Skin epidermis (tissue), 12 donors: ENCODE measurements at regions not wholly inside any gene's neighbourhood (a gene's known extent, or its start where the extent isn't known, plus 50 kb on each side); places are given as distances from the start of the nearest gene placed in this dataset.
"Not testable (repeated sequence)": the region's sequence is repeated elsewhere in the genome, so short reads cannot be mapped to it uniquely, and the experiment has no call there.

ENCODE experiments used
- H3K27ac ChIP-seq, 21 experiments: fragments of 200-600 bp; sonication (generic) in 11 of 21; one replicate each; pipeline ENCODE4 v1.5.0; 2020; ENCODE audit warnings: mild to moderate bottlenecking in 3 of 21, inconsistent platforms in 2 of 21, moderate library complexity in 2 of 21
- H3K4me3 ChIP-seq, 7 experiments: fragments of 200-600 bp; sonication (generic) in 2 of 7; one replicate each; pipeline ENCODE4 v1.5.0; 2020; ENCODE audit warnings: inconsistent platforms in 2 of 7, mild to moderate bottlenecking in 2 of 7, moderate library complexity in 1 of 7

DNA sequence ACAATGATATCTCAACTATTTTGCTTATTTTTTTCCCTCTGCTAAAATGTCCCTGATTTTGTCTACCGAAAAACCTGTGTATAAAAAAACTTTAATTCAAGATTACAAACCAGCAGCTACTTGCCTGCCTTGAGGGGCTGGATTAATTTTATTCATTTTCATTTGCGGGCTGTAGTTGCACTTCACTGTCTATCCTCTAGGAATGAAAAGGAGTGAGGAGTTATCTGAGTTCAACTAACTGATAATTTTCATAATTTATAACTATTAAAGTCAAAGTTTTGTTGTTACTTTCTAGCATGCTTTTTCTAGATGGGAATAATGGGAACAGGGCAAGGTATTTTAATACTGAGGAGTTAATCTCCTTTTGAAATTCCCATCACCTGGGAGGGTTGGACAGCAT, 50.3 kb upstream of the AGTPBP1 start:
- H3K4me3 ChIP-seq, H3K27ac ChIP-seq: not testable (repeated sequence)

- H3K27ac ChIP-seq, H3K4me3 ChIP-seq: not testable (repeated sequence)
These were observed 61.4 kb upstream of the AGTPBP1 start for GRCh38 chr9:85802978-85803695.

DNA sequence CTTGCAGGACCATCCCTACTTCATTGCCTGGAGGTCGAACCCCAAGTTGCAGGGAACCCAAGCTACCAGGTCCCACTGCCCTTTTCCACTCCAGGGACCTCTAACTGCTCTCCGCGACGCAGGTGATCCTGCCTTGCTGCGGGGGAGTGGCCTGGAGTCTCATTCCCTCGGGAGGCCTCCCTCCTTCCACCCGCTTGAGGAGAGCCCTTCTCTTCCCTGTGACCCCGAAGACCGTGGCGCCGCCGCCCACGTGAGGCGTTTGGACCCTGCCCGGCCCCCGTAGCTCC, 63.0 kb upstream of the AGTPBP1 start:
- peak overlapping the region in 17 of 21 experiments; percentile 46 to 95 (median 85) for H3K27ac ChIP-seq
- H3K4me3 ChIP-seq = peak overlapping the region; percentile 51 to 93 (median 75)

- Histone ChIP-seq H3K4me3 (peak overlapping the region; percentile 51 to 93 (median 75)), H3K27ac (peak overlapping the region; percentile 8 to 97 (median 83))
These were observed 63.6 kb upstream of the AGTPBP1 start for GRCh38 chr9:85805134-85806005.

DNA sequence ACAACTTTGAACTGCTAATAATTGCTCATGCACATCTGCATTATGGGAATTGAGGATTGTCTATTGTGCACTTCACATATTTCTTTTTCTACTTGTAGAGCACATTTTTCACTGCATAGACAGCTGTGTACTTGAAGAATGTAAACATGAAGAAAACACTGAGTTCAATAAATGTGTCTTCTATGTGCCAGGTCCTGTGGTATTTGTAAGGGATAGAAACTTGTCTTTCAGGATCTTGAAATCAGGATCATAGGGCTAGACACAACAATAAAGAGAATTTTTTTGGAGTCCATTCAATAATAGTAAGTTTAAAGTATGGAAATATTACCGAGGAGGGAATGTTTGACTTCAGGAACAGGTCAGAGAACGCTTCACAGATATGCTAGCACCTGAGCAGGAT, 66.6 kb upstream of the AGTPBP1 start:
- H3K4me3 ChIP-seq, H3K27ac ChIP-seq: not testable (repeated sequence)

GRCh38 chr9:85813388-85813787, 71.6 kb upstream of the AGTPBP1 start:
- not testable (repeated sequence) for H3K4me3 ChIP-seq, H3K27ac ChIP-seq

- not testable (repeated sequence) for H3K4me3 ChIP-seq, H3K27ac ChIP-seq
These were observed 73.0 kb upstream of the AGTPBP1 start for GRCh38 chr9:85814800-85815199.

GRCh38 chr9:85818971-85819370, 77.2 kb upstream of the AGTPBP1 start:
- not testable (repeated sequence) for H3K27ac ChIP-seq, H3K4me3 ChIP-seq

DNA sequence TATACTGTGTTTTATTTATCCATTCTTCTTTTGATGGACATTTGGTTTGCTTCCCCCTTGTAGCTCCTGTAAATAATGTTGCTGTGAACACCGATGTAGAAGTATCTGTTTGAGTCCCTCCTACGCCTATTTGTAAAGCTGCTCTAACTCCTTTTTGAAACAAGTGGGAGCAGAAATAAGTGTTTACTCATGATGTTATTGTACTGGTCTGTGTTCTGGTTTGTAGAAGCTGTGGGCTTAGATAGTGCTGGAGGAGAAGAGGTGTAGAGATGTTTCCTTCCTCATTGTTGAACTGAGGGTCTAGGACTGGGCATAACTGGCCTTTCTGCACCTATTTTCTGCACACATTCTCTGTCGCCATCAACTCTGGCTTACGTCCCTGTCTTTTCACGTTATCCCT, 78.8 kb upstream of the AGTPBP1 start:
- not testable (repeated sequence) for H3K27ac ChIP-seq, H3K4me3 ChIP-seq

- H3K4me3 ChIP-seq, H3K27ac ChIP-seq: not testable (repeated sequence)
These were observed 83.2 kb upstream of the AGTPBP1 start for GRCh38 chr9:85824949-85825348.

- not testable (repeated sequence) for H3K4me3 ChIP-seq, H3K27ac ChIP-seq
These were observed 92.8 kb upstream of the AGTPBP1 start for GRCh38 chr9:85834591-85834990.

GRCh38 chr9:85843949-85844348, 97.0 kb upstream of the NAA35 start:
- not testable (repeated sequence) for H3K27ac ChIP-seq, H3K4me3 ChIP-seq

GRCh38 chr9:85847782-85848181, 93.2 kb upstream of the NAA35 start:
- not testable (repeated sequence) for H3K4me3 ChIP-seq, H3K27ac ChIP-seq

DNA sequence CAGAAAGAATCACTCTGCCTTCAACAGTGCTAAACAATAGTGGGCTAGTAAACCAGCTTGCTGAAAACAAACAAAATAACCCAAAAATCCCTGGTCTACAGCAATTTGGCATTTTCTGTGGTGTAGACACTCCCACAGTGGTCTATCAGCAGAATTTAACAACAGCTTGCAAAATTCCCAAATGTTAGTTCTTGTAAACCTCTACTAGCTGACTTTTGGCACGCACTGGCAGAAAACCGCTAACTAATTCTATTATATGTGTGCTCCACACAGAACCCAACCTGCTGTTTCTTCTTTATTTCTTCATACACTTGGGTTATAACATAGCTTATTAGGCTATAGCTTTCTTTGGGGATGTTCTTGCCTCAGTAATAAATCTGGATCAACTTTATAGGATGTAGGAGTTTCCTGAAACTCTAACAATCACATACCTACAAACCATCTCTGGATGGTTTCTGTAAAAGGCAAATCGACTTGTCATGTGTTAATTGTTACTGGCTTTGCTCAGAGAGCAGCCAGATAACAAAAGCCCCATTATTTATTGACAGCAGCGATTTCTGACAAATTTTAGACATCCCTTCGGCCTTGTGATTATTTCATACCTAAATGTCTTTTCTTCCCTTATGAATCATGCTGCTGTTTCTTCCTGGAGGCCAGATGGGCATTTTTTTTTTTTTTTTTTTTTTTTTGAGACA, 82.7 kb upstream of the NAA35 start:
- Histone ChIP-seq H3K4me3 (no peak overlapping the region), H3K27ac (peak overlapping the region in 1 of 21 experiments; percentile 3)

GRCh38 chr9:85859765-85860164, 81.2 kb upstream of the NAA35 start:
- H3K4me3 ChIP-seq = no peak overlapping the region
- no peak overlapping the region for H3K27ac ChIP-seq

- not testable (repeated sequence) for H3K27ac ChIP-seq, H3K4me3 ChIP-seq
These were observed 79.1 kb upstream of the NAA35 start for GRCh38 chr9:85861882-85862281.

- no peak overlapping the region for H3K4me3 ChIP-seq
- H3K27ac ChIP-seq = no peak overlapping the region
These were observed 77.1 kb upstream of the NAA35 start for GRCh38 chr9:85863875-85864274.

- Histone ChIP-seq H3K27ac (no peak overlapping the region), H3K4me3 (no peak overlapping the region)
These were observed 69.9 kb upstream of the NAA35 start for GRCh38 chr9:85871008-85871407.

GRCh38 chr9:85871683-85872082, 69.3 kb upstream of the NAA35 start:
- H3K4me3 ChIP-seq, H3K27ac ChIP-seq: not testable (repeated sequence)

- H3K4me3 ChIP-seq = no peak overlapping the region
These were observed 68.5 kb upstream of the NAA35 start for GRCh38 chr9:85872463-85872862.

GRCh38 chr9:85876628-85877027, 64.3 kb upstream of the NAA35 start:
- Histone ChIP-seq H3K4me3 (no peak overlapping the region), H3K27ac (no peak overlapping the region)

More at GRCh38 chr9:85872463-85872862, 68.5 kb upstream of the NAA35 start:
- H3K27ac ChIP-seq = no peak overlapping the region
